Large intestine (tissue), 3 donors: ENCODE measurements at regions not wholly inside any gene's neighbourhood (a gene's known extent, or its start where the extent isn't known, plus 50 kb on each side); places are given as distances from the start of the nearest gene placed in this dataset.

Experiments
- DNase-seq, 2 donors: peaks; one replicate each; pipeline versions ENCODE4 v3.0.0 to v3.0.0-alpha.2; 2013
- H3K27ac ChIP-seq: one replicate; pipeline ENCODE4 v1.5.1; 2013; ENCODE audit warnings: low read length
- H3K27me3 ChIP-seq: 2 replicates; pipeline ENCODE4 v1.6.1; 2013; ENCODE audit warnings: low read length; ENCODE audit not compliant: control insufficient read depth, insufficient read depth
- H3K36me3 ChIP-seq: 2 replicates; pipeline ENCODE4 v1.6.1; 2013; ENCODE audit warnings: low read length; ENCODE audit not compliant: control insufficient read depth, insufficient read depth
- H3K4me1 ChIP-seq: one replicate; pipeline ENCODE4 v1.6.1; 2013; ENCODE audit warnings: low read length; ENCODE audit not compliant: control insufficient read depth, insufficient read depth
- H3K4me3 ChIP-seq: one replicate; pipeline ENCODE4 v1.5.1; 2013; ENCODE audit warnings: low read length
- H3K9me3 ChIP-seq: one replicate; pipeline ENCODE4 v1.6.1; 2013; ENCODE audit warnings: mild to moderate bottlenecking, low read depth, low read length, moderate library complexity; ENCODE audit not compliant: control insufficient read depth
- WGBS: methylation state at CpG from one replicate; pipeline ENCODE4 v1.1.5; 2013; ENCODE audit warnings: low lambda C conversion rate; ENCODE audit not compliant: insufficient coverage; 5-methylcytosine and 5-hydroxymethylcytosine counted together

DNA sequence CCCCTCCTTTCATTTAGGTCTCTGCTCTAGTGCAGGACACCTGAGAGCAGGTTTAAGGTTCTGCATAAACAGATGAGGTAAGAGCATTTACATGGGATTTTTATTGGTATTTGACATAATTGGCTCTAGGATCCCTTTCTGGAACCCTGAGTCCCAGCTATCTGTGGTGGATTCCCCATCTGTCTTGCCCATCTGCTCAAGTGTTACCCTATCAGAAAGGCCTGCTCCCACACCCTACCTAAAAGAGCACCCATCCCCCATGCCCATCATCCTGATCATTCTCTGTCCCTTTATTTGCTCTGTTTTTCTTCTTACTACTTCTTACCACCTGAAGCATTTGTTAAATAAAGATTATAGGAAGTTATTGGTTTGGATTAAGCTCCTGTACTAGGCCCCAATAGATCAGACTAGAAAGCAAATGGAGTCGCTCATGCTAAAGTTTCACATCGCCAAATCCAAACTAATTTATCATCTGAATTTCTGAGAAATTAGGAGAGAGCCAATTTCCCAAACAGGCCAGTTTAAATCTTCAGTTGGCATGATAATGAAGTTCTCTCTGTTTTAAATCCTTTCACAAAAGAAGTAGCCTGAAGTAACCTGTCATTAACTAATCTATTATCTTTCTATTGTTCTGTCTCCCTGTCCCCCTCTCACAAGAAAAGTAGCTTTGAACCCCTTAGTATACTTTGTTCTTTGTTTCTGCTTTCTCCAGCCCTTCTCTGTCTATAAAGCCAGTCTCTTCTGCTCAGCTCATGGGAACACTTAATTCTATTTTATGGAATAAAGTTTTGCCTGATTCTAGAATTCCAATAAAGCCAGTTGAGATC, 178.6 kb downstream of the ZNF674 start:
- no CpG with 5 or more reads among the region's 2 CpGs for WGBS
- Histone ChIP-seq H3K9me3 (no peaks in the 10 kb centered on the region), H3K4me3 (no peak overlapping the region), H3K27me3 (no peaks in the 10 kb centered on the region), H3K4me1 (no peaks in the 10 kb centered on the region), H3K27ac (no peak overlapping the region), H3K36me3 (no peaks in the 10 kb centered on the region)
- DNase-seq = no peak

DNA sequence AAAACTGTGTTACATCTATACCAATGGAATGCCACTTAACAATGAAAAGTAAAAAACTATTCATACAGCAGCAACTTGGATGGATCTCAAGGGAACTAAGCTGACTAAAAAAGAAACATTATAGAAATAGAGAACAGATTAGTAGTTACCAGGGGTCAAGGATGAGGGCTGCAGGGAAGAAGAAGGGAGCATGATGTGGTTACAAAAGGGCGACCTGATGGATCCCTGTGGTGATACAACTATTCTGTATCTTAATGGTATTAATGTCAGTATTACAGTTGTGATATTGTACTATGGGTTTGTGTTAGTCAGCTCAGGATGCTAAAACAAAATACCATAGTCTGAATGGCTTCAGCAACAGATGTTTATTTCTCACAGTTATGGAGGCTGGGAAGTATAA, 190.7 kb downstream of the ZNF674 start:
- Histone ChIP-seq H3K4me3 (no peak overlapping the region), H3K9me3 (no peaks in the 10 kb centered on the region), H3K36me3 (no peaks in the 10 kb centered on the region), H3K4me1 (no peaks in the 10 kb centered on the region), H3K27ac (no peak overlapping the region), H3K27me3 (no peaks in the 10 kb centered on the region)
- WGBS = no CpG with 5 or more reads among the region's 1 CpG
- no peak for DNase-seq

GRCh38 chrX:46341767-46342322, 203.4 kb downstream of the ZNF674 start:
- WGBS = no CpG with 5 or more reads among the region's 1 CpG
- Histone ChIP-seq H3K27me3 (no peaks in the 10 kb centered on the region), H3K4me1 (no peaks in the 10 kb centered on the region), H3K36me3 (no peaks in the 10 kb centered on the region), H3K27ac (no peak overlapping the region), H3K4me3 (no peak overlapping the region), H3K9me3 (no peaks in the 10 kb centered on the region)
- no peak for DNase-seq

GRCh38 chrX:46340696-46341095, 204.5 kb downstream of the ZNF674 start:
- Histone ChIP-seq H3K27ac (no peak overlapping the region), H3K4me1 (no peaks in the 10 kb centered on the region), H3K9me3 (no peaks in the 10 kb centered on the region), H3K27me3 (no peaks in the 10 kb centered on the region), H3K36me3 (no peaks in the 10 kb centered on the region), H3K4me3 (no peak overlapping the region)
- no peak for DNase-seq

GRCh38 chrX:46333550-46333949, 211.7 kb downstream of the ZNF674 start:
- DNase-seq = no peak

GRCh38 chrX:46330981-46331380, 214.2 kb downstream of the ZNF674 start:
- Histone ChIP-seq H3K4me3 (no peak overlapping the region), H3K27ac (no peak overlapping the region), H3K27me3 (no peaks in the 10 kb centered on the region), H3K4me1 (peaks cover 16% of the 10 kb centered on the region), H3K9me3 (no peaks in the 10 kb centered on the region), H3K36me3 (no peaks in the 10 kb centered on the region)
- no peak for DNase-seq

More at GRCh38 chrX:46333550-46333949, 211.7 kb downstream of the ZNF674 start:
- WGBS = no CpG with 5 or more reads among the region's 5 CpGs
- Histone ChIP-seq H3K27ac (no peak overlapping the region), H3K36me3 (no peaks in the 10 kb centered on the region), H3K9me3 (no peaks in the 10 kb centered on the region), H3K27me3 (no peaks in the 10 kb centered on the region), H3K4me3 (no peak overlapping the region), H3K4me1 (no peaks in the 10 kb centered on the region)

GRCh38 chrX:46330513-46330912, 214.7 kb downstream of the ZNF674 start:
- H3K4me3 ChIP-seq = no peak overlapping the region
- H3K4me1 ChIP-seq = peaks cover 19% of the 10 kb centered on the region
- no peak overlapping the region for H3K27ac ChIP-seq
- no peaks in the 10 kb centered on the region for H3K9me3 ChIP-seq
- H3K27me3 ChIP-seq = no peaks in the 10 kb centered on the region
- no peak for DNase-seq
- no CpG with 5 or more reads among the region's 2 CpGs for WGBS
- no peaks in the 10 kb centered on the region for H3K36me3 ChIP-seq

- WGBS = no CpG with 5 or more reads among the region's 1 CpG
Observed at GRCh38 chrX:46328133-46328532, 217.1 kb downstream of the ZNF674 start.

DNA sequence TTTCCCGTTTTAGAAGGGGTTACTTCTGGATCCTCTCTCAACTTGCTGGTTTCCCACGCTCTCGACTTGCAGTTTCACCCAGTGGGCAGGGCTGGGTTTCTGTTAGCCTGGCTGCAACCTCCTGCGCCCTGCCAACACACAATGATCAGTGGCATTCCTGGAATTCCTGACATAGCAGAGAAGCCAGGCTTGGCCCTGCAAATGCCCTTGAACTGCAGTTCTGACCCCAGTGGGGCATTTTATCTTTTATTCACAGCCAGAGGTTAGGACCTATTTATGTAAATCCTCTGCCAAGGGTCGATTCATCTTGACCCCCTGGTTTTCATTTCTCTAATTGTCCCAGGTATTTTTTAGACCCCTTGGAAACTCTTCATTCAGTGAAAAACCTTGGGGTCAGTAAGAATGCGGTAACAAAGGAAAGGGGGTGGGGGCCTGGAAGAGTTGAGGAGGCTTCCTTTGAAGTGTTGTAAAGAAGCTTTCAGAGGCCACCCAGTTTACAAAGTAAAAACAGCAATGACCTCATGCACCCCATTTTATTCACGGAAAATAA, 217.6 kb downstream of the ZNF674 start:
- no peaks in the 10 kb centered on the region for H3K9me3 ChIP-seq
- DNase-seq = peak; percentile 42 to 55
- no peaks in the 10 kb centered on the region for H3K27me3 ChIP-seq
- peaks cover 30% of the 10 kb centered on the region for H3K4me1 ChIP-seq
- peak overlapping the region; percentile 5 for H3K4me3 ChIP-seq
- 0% methylated on average over 1 of the region's 7 CpGs for WGBS
- H3K36me3 ChIP-seq = no peaks in the 10 kb centered on the region
- H3K27ac ChIP-seq = peak overlapping the region; percentile 93

More at GRCh38 chrX:46328133-46328532, 217.1 kb downstream of the ZNF674 start:
- Histone ChIP-seq H3K4me1 (peaks cover 27% of the 10 kb centered on the region), H3K27me3 (no peaks in the 10 kb centered on the region), H3K36me3 (no peaks in the 10 kb centered on the region), H3K27ac (peak overlapping the region; percentile 93), H3K9me3 (no peaks in the 10 kb centered on the region), H3K4me3 (no peak overlapping the region)
- no peak for DNase-seq

DNA sequence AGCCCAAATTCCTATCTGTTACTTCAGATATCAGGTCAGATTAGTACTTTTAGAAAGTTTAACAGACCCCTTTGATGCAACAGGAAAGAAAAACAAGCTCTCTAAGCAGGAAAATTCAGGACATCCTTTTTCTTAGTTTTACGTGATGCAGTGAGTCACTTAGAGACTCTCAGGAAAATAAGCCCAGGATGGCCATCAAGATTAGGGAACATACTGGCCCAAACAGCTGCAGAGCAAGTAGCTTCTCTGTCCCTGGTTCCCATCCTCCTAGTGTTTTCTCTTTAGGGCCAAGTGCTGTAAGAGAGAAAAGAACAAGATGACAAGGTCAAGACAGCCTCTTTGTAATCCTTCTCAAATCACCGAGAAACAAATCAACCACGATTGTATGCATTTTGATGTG, 219.1 kb downstream of the ZNF674 start:
- Histone ChIP-seq H3K27ac (peak overlapping the region; percentile 93), H3K36me3 (no peaks in the 10 kb centered on the region), H3K27me3 (no peaks in the 10 kb centered on the region), H3K4me1 (peaks cover 44% of the 10 kb centered on the region), H3K4me3 (no peak overlapping the region), H3K9me3 (no peaks in the 10 kb centered on the region)
- WGBS = no CpG with 5 or more reads among the region's 3 CpGs
- DNase-seq = no peak
